SU-DHL-6 (cell line): ENCODE measurements at regions not wholly inside any gene's neighbourhood (a gene's known extent, or its start where the extent isn't known, plus 50 kb on each side); places are given as distances from the start of the nearest gene placed in this dataset.

Experiments
- CTCF ChIP-seq: fragments of 200-600 bp; sonication (generic); IDR thresholded peaks from one replicate; pipeline ENCODE4 v1.5.1; 2017; ENCODE audit warnings: antibody characterized with exemption, mild to moderate bottlenecking, low read length, moderate library complexity; ENCODE audit not compliant: insufficient read depth, poor library complexity, severe bottlenecking
- EZH2phosphoT487 ChIP-seq: fragments of 200-600 bp; sonication (generic), shearing (Covaris generic); conservative IDR thresholded peaks from 2 replicates; pipeline ENCODE4 v1.6.1; 2018; ENCODE audit warnings: mild to moderate bottlenecking, antibody characterized with exemption, low read length, moderate library complexity, mixed read lengths

- TF ChIP-seq EZH2phosphoT487 (no peak), CTCF (no peak)
These were observed 327.4 kb upstream of the MAN1A1 start for GRCh38 chr6:119676961-119677360.
